Muscle of leg (tissue), 3 donors: ENCODE measurements at regions not wholly inside any gene's neighbourhood (a gene's known extent, or its start where the extent isn't known, plus 50 kb on each side); places are given as distances from the start of the nearest gene placed in this dataset.
A peak's percentile ranks its signal among the peaks of the same experiment; 100 is the strongest.

Source experiments
- DNase-seq: peaks from one replicate; pipeline ENCODE4 v3.0.0; 2013
- H3K27ac ChIP-seq: one replicate; pipeline ENCODE4 v1.5.1; 2013; ENCODE audit warnings: mild to moderate bottlenecking, low read length, control low read depth
- H3K27me3 ChIP-seq: one replicate; pipeline ENCODE4 v1.6.1; 2013; ENCODE audit warnings: low read length; ENCODE audit not compliant: control insufficient read depth, insufficient read depth
- H3K36me3 ChIP-seq: one replicate; pipeline ENCODE4 v1.6.1; 2013; ENCODE audit warnings: low read length; ENCODE audit not compliant: control insufficient read depth, insufficient read depth
- H3K4me1 ChIP-seq: one replicate; pipeline ENCODE4 v1.6.1; 2013; ENCODE audit warnings: low read length; ENCODE audit not compliant: control insufficient read depth, insufficient read depth
- H3K4me3 ChIP-seq: one replicate; pipeline ENCODE4 v1.5.1; 2013; ENCODE audit warnings: low read length, control low read depth
- H3K9me3 ChIP-seq: replicated peaks from 2 replicates; pipeline ENCODE4 v1.6.1; 2013; ENCODE audit warnings: low read depth, low read length; ENCODE audit not compliant: control insufficient read depth
- WGBS: methylation state at CpG from one replicate; pipeline ENCODE4 v1.1.5; 2013; ENCODE audit warnings: missing lambda C conversion rate; ENCODE audit not compliant: insufficient coverage; 5-methylcytosine and 5-hydroxymethylcytosine counted together

GRCh38 chr3:177281292-177282118 lies 84.2 kb upstream of the TBL1XR1 start:
- Histone ChIP-seq H3K36me3 (no peaks in the 10 kb centered on the region), H3K4me1 (peaks cover 4% of the 10 kb centered on the region), H3K27ac (no peak overlapping the region), H3K9me3 (no peaks in the 10 kb centered on the region), H3K27me3 (no peaks in the 10 kb centered on the region), H3K4me3 (no peak overlapping the region)
- WGBS = no CpG with 5 or more reads among the region's 7 CpGs
- DNase-seq = no peak

- Histone ChIP-seq H3K9me3 (no peaks in the 10 kb centered on the region), H3K27me3 (no peaks in the 10 kb centered on the region), H3K4me3 (no peak overlapping the region), H3K4me1 (peaks cover 4% of the 10 kb centered on the region), H3K36me3 (no peaks in the 10 kb centered on the region), H3K27ac (no peak overlapping the region)
- no CpG with 5 or more reads among the region's 1 CpG for WGBS
- no peak for DNase-seq
Measured at GRCh38 chr3:177282119-177282655, 84.9 kb upstream of the TBL1XR1 start.

GRCh38 chr3:177283983-177284382 lies 86.7 kb upstream of the TBL1XR1 start:
- no CpG with 5 or more reads among the region's 2 CpGs for WGBS
- no peak for DNase-seq

GRCh38 chr3:177284383-177284881 lies 87.2 kb upstream of the TBL1XR1 start:
- 26% methylated on average over 5 of the region's 8 CpGs for WGBS
- DNase-seq = peak; percentile 66
- H3K4me3 ChIP-seq = no peak overlapping the region
- H3K27me3 ChIP-seq = no peaks in the 10 kb centered on the region
- H3K36me3 ChIP-seq = no peaks in the 10 kb centered on the region
- peaks cover 4% of the 10 kb centered on the region for H3K4me1 ChIP-seq
- H3K9me3 ChIP-seq = no peaks in the 10 kb centered on the region
- H3K27ac ChIP-seq = no peak overlapping the region

More at GRCh38 chr3:177283983-177284382, 86.7 kb upstream of the TBL1XR1 start:
- no peaks in the 10 kb centered on the region for H3K9me3 ChIP-seq
- H3K4me1 ChIP-seq = peaks cover 4% of the 10 kb centered on the region
- H3K36me3 ChIP-seq = no peaks in the 10 kb centered on the region
- no peaks in the 10 kb centered on the region for H3K27me3 ChIP-seq
- no peak overlapping the region for H3K27ac ChIP-seq
- H3K4me3 ChIP-seq = no peak overlapping the region

- H3K27ac ChIP-seq = no peak overlapping the region
Measured at GRCh38 chr3:177286034-177286433, 88.8 kb upstream of the TBL1XR1 start.

GRCh38 chr3:177287231-177287630 lies 89.9 kb upstream of the TBL1XR1 start:
- no peak overlapping the region for H3K4me3 ChIP-seq
- 92% methylated on average over 4 of the region's 4 CpGs for WGBS
- DNase-seq = no peak
- H3K27ac ChIP-seq = no peak overlapping the region
- H3K4me1 ChIP-seq = peaks cover 4% of the 10 kb centered on the region
- H3K36me3 ChIP-seq = no peaks in the 10 kb centered on the region
- no peaks in the 10 kb centered on the region for H3K9me3 ChIP-seq
- H3K27me3 ChIP-seq = no peaks in the 10 kb centered on the region

More at GRCh38 chr3:177286034-177286433, 88.8 kb upstream of the TBL1XR1 start:
- Histone ChIP-seq H3K27me3 (no peaks in the 10 kb centered on the region), H3K4me3 (no peak overlapping the region), H3K4me1 (peaks cover 4% of the 10 kb centered on the region), H3K9me3 (no peaks in the 10 kb centered on the region), H3K36me3 (no peaks in the 10 kb centered on the region)
- 70% methylated on average over 1 of the region's 2 CpGs for WGBS
- no peak for DNase-seq

GRCh38 chr3:177290633-177291032 lies 93.4 kb upstream of the TBL1XR1 start:
- H3K4me1 ChIP-seq = peaks cover 4% of the 10 kb centered on the region
- no peak overlapping the region for H3K27ac ChIP-seq
- H3K27me3 ChIP-seq = no peaks in the 10 kb centered on the region
- no peak overlapping the region for H3K4me3 ChIP-seq
- H3K36me3 ChIP-seq = no peaks in the 10 kb centered on the region
- WGBS = 69% methylated on average over 4 of the region's 8 CpGs
- no peak for DNase-seq
- no peaks in the 10 kb centered on the region for H3K9me3 ChIP-seq

- H3K9me3 ChIP-seq = no peaks in the 10 kb centered on the region
- no peaks in the 10 kb centered on the region for H3K27me3 ChIP-seq
- 36% methylated on average over 2 of the region's 4 CpGs for WGBS
- H3K27ac ChIP-seq = peak overlapping the region; percentile 87
- H3K4me3 ChIP-seq = no peak overlapping the region
- H3K4me1 ChIP-seq = peaks cover 4% of the 10 kb centered on the region
- H3K36me3 ChIP-seq = no peaks in the 10 kb centered on the region
- peak; percentile 95 for DNase-seq
Measured at GRCh38 chr3:177294221-177294620, 96.9 kb upstream of the TBL1XR1 start.

- H3K27ac ChIP-seq = no peak overlapping the region
Measured at GRCh38 chr3:177295116-177295515, 97.8 kb upstream of the TBL1XR1 start.

GRCh38 chr3:177299250-177299649 lies 102.0 kb upstream of the TBL1XR1 start:
- H3K9me3 ChIP-seq = no peaks in the 10 kb centered on the region
- WGBS = no CpG with 5 or more reads among the region's 6 CpGs

More at GRCh38 chr3:177295116-177295515, 97.8 kb upstream of the TBL1XR1 start:
- WGBS = no CpG with 5 or more reads among the region's 2 CpGs
- no peak overlapping the region for H3K4me3 ChIP-seq
- H3K4me1 ChIP-seq = peaks cover 8% of the 10 kb centered on the region
- no peak for DNase-seq
- no peaks in the 10 kb centered on the region for H3K27me3 ChIP-seq
- H3K36me3 ChIP-seq = no peaks in the 10 kb centered on the region
- H3K9me3 ChIP-seq = no peaks in the 10 kb centered on the region

More at GRCh38 chr3:177299250-177299649, 102.0 kb upstream of the TBL1XR1 start:
- Histone ChIP-seq H3K4me3 (no peak overlapping the region), H3K27ac (no peak overlapping the region), H3K36me3 (no peaks in the 10 kb centered on the region), H3K4me1 (peaks cover 13% of the 10 kb centered on the region), H3K27me3 (no peaks in the 10 kb centered on the region)
- no peak for DNase-seq
